ENCODE measurements at regions not wholly inside any gene's neighbourhood (a gene's known extent, or its start where the extent isn't known, plus 50 kb on each side); places are given as distances from the start of the nearest gene placed in this dataset.

DNA sequence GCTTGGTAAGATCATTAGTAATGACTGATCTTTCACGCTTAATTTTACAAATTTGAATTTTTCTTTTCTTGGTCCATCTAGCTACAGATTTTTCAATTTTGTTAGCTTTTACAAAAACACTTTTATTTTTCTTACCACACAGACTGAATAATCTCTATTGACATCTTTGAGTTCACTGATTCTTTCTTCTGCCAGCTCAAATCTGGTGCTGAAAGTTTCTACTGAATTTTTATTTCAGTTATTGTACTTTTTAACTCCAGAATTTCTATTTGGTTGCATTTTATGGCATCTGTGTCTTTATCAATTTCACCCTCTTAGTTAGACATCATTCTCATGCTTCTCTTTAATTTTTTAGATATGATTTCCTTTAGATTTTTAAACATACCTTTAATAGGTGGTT lies 584.7 kb downstream of the LMO4 start:
- H3K27me3 ChIP-seq (replicated peaks) = no peaks in the 10 kb centered on the region
- no peak overlapping the region for H3K27ac ChIP-seq
- DNase-seq = no peak
- H3K36me3 ChIP-seq (replicated peaks) = no peaks in the 10 kb centered on the region
- in situ Hi-C loops (cut with HindIII; ENCODE audit: low pct_ligation_motif_present, low sequenced_read_pairs) = no loop called here
- TF ChIP-seq, protein P1, sequence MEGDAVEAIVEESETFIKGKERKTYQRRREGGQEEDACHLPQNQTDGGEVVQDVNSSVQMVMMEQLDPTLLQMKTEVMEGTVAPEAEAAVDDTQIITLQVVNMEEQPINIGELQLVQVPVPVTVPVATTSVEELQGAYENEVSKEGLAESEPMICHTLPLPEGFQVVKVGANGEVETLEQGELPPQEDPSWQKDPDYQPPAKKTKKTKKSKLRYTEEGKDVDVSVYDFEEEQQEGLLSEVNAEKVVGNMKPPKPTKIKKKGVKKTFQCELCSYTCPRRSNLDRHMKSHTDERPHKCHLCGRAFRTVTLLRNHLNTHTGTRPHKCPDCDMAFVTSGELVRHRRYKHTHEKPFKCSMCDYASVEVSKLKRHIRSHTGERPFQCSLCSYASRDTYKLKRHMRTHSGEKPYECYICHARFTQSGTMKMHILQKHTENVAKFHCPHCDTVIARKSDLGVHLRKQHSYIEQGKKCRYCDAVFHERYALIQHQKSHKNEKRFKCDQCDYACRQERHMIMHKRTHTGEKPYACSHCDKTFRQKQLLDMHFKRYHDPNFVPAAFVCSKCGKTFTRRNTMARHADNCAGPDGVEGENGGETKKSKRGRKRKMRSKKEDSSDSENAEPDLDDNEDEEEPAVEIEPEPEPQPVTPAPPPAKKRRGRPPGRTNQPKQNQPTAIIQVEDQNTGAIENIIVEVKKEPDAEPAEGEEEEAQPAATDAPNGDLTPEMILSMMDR (IDR thresholded peaks at IDR 0.05; ENCODE audit: low read depth, low read length, missing control alignments) = no peak
- no peak overlapping the region for H3K4me3 ChIP-seq (ENCODE audit: low read depth, low read length)

DNA sequence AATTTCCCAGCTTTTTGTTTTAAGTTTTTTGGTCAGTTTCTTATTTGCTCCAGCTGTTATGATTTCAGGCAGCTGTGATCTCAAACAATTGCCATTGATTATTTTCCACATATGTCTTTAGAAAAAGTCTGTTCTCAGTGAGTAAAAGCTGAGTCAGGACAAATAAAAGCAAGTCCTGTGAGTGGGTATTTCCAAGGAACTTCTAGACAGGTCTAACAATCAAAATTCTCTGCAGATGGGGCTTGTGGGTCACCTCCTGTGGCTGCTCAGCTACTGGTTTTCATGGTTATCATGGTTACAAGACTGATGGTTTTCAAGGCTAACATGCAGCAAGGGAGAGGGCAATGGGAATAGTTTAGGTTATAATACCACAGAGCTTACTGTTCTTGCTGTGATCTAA lies 585.7 kb downstream of the LMO4 start:
- no peaks in the 10 kb centered on the region for H3K27me3 ChIP-seq (replicated peaks)
- in situ Hi-C loops (cut with HindIII; ENCODE audit: low pct_ligation_motif_present, low sequenced_read_pairs) = no loop called here
- TF ChIP-seq, protein P1 (IDR thresholded peaks at IDR 0.05; ENCODE audit: low read depth, low read length, missing control alignments) = no peak
- H3K4me3 ChIP-seq (ENCODE audit: low read depth, low read length) = no peak overlapping the region
- no peaks in the 10 kb centered on the region for H3K36me3 ChIP-seq (replicated peaks)
- H3K27ac ChIP-seq = no peak overlapping the region
- no peak for DNase-seq

DNA sequence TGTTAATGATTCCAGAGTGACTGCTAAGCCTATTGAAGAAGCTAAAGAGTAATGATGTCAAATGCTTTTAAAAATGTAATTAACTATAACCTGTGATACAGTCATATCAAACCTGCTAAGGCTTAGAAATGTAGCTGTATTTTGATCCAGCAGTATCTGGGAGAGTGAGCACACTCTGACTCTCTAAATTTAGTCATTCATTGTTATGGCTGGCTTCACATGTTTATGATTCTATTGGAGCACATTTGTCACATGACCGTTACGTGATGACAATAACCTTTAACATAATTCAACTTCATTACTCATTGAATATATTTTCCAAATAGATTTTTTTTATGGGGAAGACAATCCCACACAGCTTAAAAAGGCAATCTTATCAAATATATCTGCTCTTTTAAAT lies 587.1 kb downstream of the LMO4 start:
- no peak overlapping the region for H3K27ac ChIP-seq
- no peak for DNase-seq
- H3K27me3 ChIP-seq (replicated peaks) = no peaks in the 10 kb centered on the region
- in situ Hi-C loops (cut with HindIII; ENCODE audit: low pct_ligation_motif_present, low sequenced_read_pairs) = no loop called here
- no peak overlapping the region for H3K4me3 ChIP-seq (ENCODE audit: low read depth, low read length)
- H3K36me3 ChIP-seq (replicated peaks) = no peaks in the 10 kb centered on the region
- TF ChIP-seq, protein P1 (IDR thresholded peaks at IDR 0.05; ENCODE audit: low read depth, low read length, missing control alignments) = no peak

DNA sequence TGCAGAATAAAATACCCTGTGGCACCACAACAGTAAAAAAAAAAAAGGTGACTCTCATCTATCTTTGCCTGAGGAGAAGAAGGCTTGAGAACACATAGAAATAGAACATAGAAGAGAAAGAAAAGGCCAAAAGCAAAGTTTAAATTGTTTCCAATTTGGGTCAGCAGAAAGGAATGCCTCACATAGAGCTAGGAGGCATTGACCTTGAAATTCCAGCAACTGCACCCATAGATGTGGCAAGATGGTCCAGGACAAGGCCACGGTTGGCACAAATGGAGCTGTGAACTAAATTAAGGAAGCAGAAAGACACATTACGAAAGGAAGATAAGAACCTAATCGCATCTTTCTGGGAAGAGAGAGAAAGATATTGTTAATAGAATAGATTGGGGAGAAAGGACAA lies 588.3 kb downstream of the LMO4 start:
- Histone ChIP-seq H3K27ac (no peak overlapping the region), H3K36me3 (replicated peaks) (no peaks in the 10 kb centered on the region), H3K4me3 (ENCODE audit: low read depth, low read length) (no peak overlapping the region), H3K27me3 (replicated peaks) (no peaks in the 10 kb centered on the region)
- TF ChIP-seq, protein P1 (IDR thresholded peaks at IDR 0.05; ENCODE audit: low read depth, low read length, missing control alignments) = no peak
- in situ Hi-C loops (cut with HindIII; ENCODE audit: low pct_ligation_motif_present, low sequenced_read_pairs) = no loop called here
- no peak for DNase-seq

DNA sequence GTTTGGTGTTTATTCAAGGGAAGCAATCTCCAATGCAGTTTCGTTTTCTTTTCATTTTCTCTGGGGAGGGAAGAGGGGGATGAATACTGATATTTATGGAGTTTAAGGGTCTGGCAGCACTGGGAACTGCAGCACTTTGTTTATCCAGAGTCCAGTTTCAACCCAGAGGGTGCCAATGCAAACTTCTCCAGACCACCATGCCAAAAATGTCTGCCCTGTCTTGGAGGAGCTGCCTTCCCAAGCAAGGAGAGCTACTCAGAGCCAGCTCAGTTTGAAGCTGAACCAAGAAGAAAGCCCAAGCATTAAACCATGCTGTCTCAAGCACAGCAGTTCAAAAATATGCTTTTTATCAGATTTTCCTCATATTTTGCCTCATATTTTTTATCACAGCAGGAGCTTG lies 589.7 kb downstream of the LMO4 start:
- Histone ChIP-seq H3K27me3 (replicated peaks) (no peaks in the 10 kb centered on the region), H3K4me3 (ENCODE audit: low read depth, low read length) (no peak overlapping the region), H3K27ac (no peak overlapping the region), H3K36me3 (replicated peaks) (no peaks in the 10 kb centered on the region)
- TF ChIP-seq, protein P1 (IDR thresholded peaks at IDR 0.05; ENCODE audit: low read depth, low read length, missing control alignments) = no peak
- DNase-seq = no peak
- in situ Hi-C loops (cut with HindIII; ENCODE audit: low pct_ligation_motif_present, low sequenced_read_pairs) = no loop called here

DNA sequence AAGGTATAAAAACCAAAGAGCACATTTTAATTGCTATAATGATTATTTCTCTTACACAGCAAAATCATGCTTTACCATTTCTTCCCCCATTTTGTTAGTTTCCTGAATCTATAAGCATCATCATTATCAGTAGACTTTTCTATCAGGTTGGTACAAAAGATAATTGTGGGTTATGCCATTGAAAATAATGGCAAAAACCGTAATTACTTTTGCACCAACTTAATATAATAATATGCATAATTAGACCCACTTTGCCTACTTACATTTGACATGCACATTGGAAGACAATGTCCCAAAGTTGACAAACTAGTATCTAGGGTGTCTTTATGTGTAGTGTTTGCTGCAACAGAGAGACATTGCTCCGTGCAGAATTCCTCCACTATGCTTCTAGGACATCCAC lies 594.2 kb downstream of the LMO4 start:
- TF ChIP-seq, protein P1 (IDR thresholded peaks at IDR 0.05; ENCODE audit: low read depth, low read length, missing control alignments) = no peak
- Histone ChIP-seq H3K27ac (no peak overlapping the region), H3K27me3 (replicated peaks) (no peaks in the 10 kb centered on the region), H3K4me3 (ENCODE audit: low read depth, low read length) (no peak overlapping the region), H3K36me3 (replicated peaks) (no peaks in the 10 kb centered on the region)
- in situ Hi-C loops (cut with HindIII; ENCODE audit: low pct_ligation_motif_present, low sequenced_read_pairs) = no loop called here
- no peak for DNase-seq

Measured in brain microvascular endothelial cell (primary cell).